ENCODE measurements at regions not wholly inside any gene's neighbourhood (a gene's known extent, or its start where the extent isn't known, plus 50 kb on each side); places are given as distances from the start of the nearest gene placed in this dataset.

- Histone ChIP-seq H4K20me1 (ENCODE audit: low read length) (no peaks in the 10 kb centered on the region), H3K9me3 (ENCODE audit: low read length) (no peaks in the 10 kb centered on the region), H3K4me3 (ENCODE audit: low read length) (no peak overlapping the region), H3F3A (ENCODE audit: low read length, unreplicated experiment) (no peaks in the 10 kb centered on the region), H3K27ac (ENCODE audit: low read length) (no peak overlapping the region), H3K9me2 (replicated peaks; ENCODE audit: low read length) (no peaks in the 10 kb centered on the region), H3K36me3 (ENCODE audit: low read depth, low read length) (no peaks in the 10 kb centered on the region), H3K4me2 (ENCODE audit: low read length) (no peak overlapping the region), H3K79me2 (ENCODE audit: low read length) (no peaks in the 10 kb centered on the region), H3K27me3 (ENCODE audit: low read length) (no peaks in the 10 kb centered on the region), H3K9ac (ENCODE audit: low read length) (no peak overlapping the region), H3K4me1 (ENCODE audit: insufficient read depth, low read length) (no peaks in the 10 kb centered on the region), H2AFZ (ENCODE audit: low read length) (no peak overlapping the region)
- ChIA-PET CTCF (no interaction called here), POLR2A (ENCODE audit: unreplicated experiment) (no interaction called here)
- ATAC-seq (no peak), DNase-seq (no peak)
- intact Hi-C loops (cut with micrococcal nuclease): no loop called here
- TF ChIP-seq EZH2 (IDR thresholded peaks at IDR 0.05; ENCODE audit: low read length, unreplicated experiment) (no peak), CTCF (conservative IDR thresholded peaks at IDR 0.05; ENCODE audit: low read depth, low read length) (no peak), EZH2phosphoT487 (IDR thresholded peaks at IDR 0.05; ENCODE audit: borderline replicate concordance, low read length) (no peak)
- no TSS peak for BruUV-seq (replicated peaks)
Observed at GRCh38 chr7:81594767-81595166, 175.1 kb downstream of the HGF start.

- Histone ChIP-seq H2AFZ (ENCODE audit: low read length) (no peak overlapping the region), H3K27ac (ENCODE audit: low read length) (no peak overlapping the region), H3K36me3 (ENCODE audit: low read depth, low read length) (no peaks in the 10 kb centered on the region), H3K4me2 (ENCODE audit: low read length) (no peak overlapping the region), H3K27me3 (ENCODE audit: low read length) (no peaks in the 10 kb centered on the region), H3K9me2 (replicated peaks; ENCODE audit: low read length) (no peaks in the 10 kb centered on the region), H3K4me3 (ENCODE audit: low read length) (no peak overlapping the region), H4K20me1 (ENCODE audit: low read length) (no peaks in the 10 kb centered on the region), H3K4me1 (ENCODE audit: insufficient read depth, low read length) (no peaks in the 10 kb centered on the region), H3K9me3 (ENCODE audit: low read length) (no peaks in the 10 kb centered on the region), H3K9ac (ENCODE audit: low read length) (no peak overlapping the region), H3F3A (ENCODE audit: low read length, unreplicated experiment) (no peaks in the 10 kb centered on the region), H3K79me2 (ENCODE audit: low read length) (no peaks in the 10 kb centered on the region)
- POLR2A ChIA-PET (ENCODE audit: unreplicated experiment): no interaction called here
- CTCF ChIA-PET: no interaction called here
- intact Hi-C loops (cut with micrococcal nuclease): no loop called here
- no TSS peak for BruUV-seq (replicated peaks)
- no peak for ATAC-seq
- TF ChIP-seq EZH2 (IDR thresholded peaks at IDR 0.05; ENCODE audit: low read length, unreplicated experiment): no peak
- TF ChIP-seq CTCF (conservative IDR thresholded peaks at IDR 0.05; ENCODE audit: low read depth, low read length): no peak
- no peak for TF ChIP-seq EZH2phosphoT487 (IDR thresholded peaks at IDR 0.05; ENCODE audit: borderline replicate concordance, low read length)
- DNase-seq: no peak
Observed at GRCh38 chr7:81590131-81590530, 179.7 kb downstream of the HGF start.

- no peak for ATAC-seq
- Histone ChIP-seq H3K9me3 (ENCODE audit: low read length) (no peaks in the 10 kb centered on the region), H3K27ac (ENCODE audit: low read length) (no peak overlapping the region), H3K27me3 (ENCODE audit: low read length) (no peaks in the 10 kb centered on the region), H3K9me2 (replicated peaks; ENCODE audit: low read length) (no peaks in the 10 kb centered on the region), H3K9ac (ENCODE audit: low read length) (no peak overlapping the region), H2AFZ (ENCODE audit: low read length) (no peak overlapping the region), H3K4me2 (ENCODE audit: low read length) (no peak overlapping the region), H3K4me1 (ENCODE audit: insufficient read depth, low read length) (no peaks in the 10 kb centered on the region), H3F3A (ENCODE audit: low read length, unreplicated experiment) (no peaks in the 10 kb centered on the region), H3K4me3 (ENCODE audit: low read length) (no peak overlapping the region), H3K79me2 (ENCODE audit: low read length) (no peaks in the 10 kb centered on the region), H4K20me1 (ENCODE audit: low read length) (no peaks in the 10 kb centered on the region), H3K36me3 (ENCODE audit: low read depth, low read length) (no peaks in the 10 kb centered on the region)
- no TSS peak for BruUV-seq (replicated peaks)
- no peak for DNase-seq
- TF ChIP-seq EZH2 (IDR thresholded peaks at IDR 0.05; ENCODE audit: low read length, unreplicated experiment) (no peak), CTCF (conservative IDR thresholded peaks at IDR 0.05; ENCODE audit: low read depth, low read length) (no peak), EZH2phosphoT487 (IDR thresholded peaks at IDR 0.05; ENCODE audit: borderline replicate concordance, low read length) (no peak)
- intact Hi-C loops (cut with micrococcal nuclease): no loop called here
- CTCF ChIA-PET: no interaction called here
- POLR2A ChIA-PET (ENCODE audit: unreplicated experiment): interaction anchor here (0.6 kb wide), 1 partner anchor 33 kb away, joined by 3 read pairs; no protein-coding TSS in a partner anchor
Observed at GRCh38 chr7:81584667-81585066, 185.2 kb downstream of the HGF start.
